ENCODE measurements at regions not wholly inside any gene's neighbourhood (a gene's known extent, or its start where the extent isn't known, plus 50 kb on each side); places are given as distances from the start of the nearest gene placed in this dataset.

DNA sequence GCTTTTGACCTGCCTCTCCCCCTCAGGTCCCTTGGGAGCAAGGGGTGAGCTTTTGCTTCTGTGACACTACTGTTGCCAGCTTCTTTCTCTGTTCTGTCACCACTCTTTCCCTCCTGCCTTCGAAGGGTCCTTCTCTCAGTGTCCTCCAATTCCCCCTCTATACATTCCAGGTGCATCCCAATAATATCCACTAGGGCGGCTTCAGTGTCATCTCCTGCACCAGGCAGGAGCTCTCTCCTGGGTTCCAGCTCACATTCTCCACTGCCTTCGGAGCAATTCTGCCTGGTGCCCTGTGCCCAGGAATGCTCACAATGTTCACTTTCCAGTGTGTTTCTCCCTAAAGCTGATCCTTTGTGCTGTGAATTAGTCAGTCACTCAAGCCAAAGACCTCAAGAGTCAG is 83.9 kb upstream of the CXCL14 start:
- no peak overlapping the region for H3K4me3 ChIP-seq (ENCODE audit: low read depth in 2 of 2, low read length in 1 of 2)
- H4K20me1 ChIP-seq (ENCODE audit: insufficient read depth): no peaks in the 10 kb centered on the region
- DNase-seq: no peak
- H3K79me2 ChIP-seq (ENCODE audit: insufficient read depth): no peaks in the 10 kb centered on the region
- H3K4me2 ChIP-seq: no peak overlapping the region
- H3K27ac ChIP-seq (ENCODE audit: low read depth in 2 of 2, low read length in 1 of 2): no peak overlapping the region
- no peaks in the 10 kb centered on the region for H3F3A ChIP-seq (replicated peaks; ENCODE audit: insufficient read depth)
- no peaks in the 10 kb centered on the region for H3K9me3 ChIP-seq
- ChIA-PET CTCF (interaction anchor here (1.4 kb wide), 1 partner anchor 97 kb away, joined by 4 read pairs; no protein-coding TSS in a partner anchor), POLR2A (no interaction called here)
- WGBS (ENCODE audit: low lambda C conversion rate): 31% methylated on average over 3 of the region's 3 CpGs
- no peak overlapping the region for H2AFZ ChIP-seq (ENCODE audit: low read depth)
- H3K36me3 ChIP-seq (replicated peaks in 1 of 2; ENCODE audit: control insufficient read depth in 1 of 2, insufficient read depth in 2 of 2, low read length in 1 of 2): no peaks in the 10 kb centered on the region
- no peak for TF ChIP-seq ZBTB33 (IDR thresholded peaks at IDR 0.05; ENCODE audit: borderline replicate concordance, low read depth)
- TF ChIP-seq EP300 (IDR thresholded peaks at IDR 0.05; ENCODE audit: borderline replicate concordance in 1 of 2, low read depth in 1 of 2, low read length in 1 of 2): no peak
- TF ChIP-seq TAF1 (IDR thresholded peaks at IDR 0.05; ENCODE audit: borderline replicate concordance, low read depth, low read length): no peak
- TF ChIP-seq NFIC (IDR thresholded peaks at IDR 0.05; ENCODE audit: borderline replicate concordance): no peak
- TF ChIP-seq FOXJ3 (CRISPR knock-in tag; IDR thresholded peaks at IDR 0.05): no peak
- TF ChIP-seq TCF12 (IDR thresholded peaks at IDR 0.05): no peak
- no peak for TF ChIP-seq FOXM1 (IDR thresholded peaks at IDR 0.05; ENCODE audit: low read depth)
- TF ChIP-seq, protein P1, sequence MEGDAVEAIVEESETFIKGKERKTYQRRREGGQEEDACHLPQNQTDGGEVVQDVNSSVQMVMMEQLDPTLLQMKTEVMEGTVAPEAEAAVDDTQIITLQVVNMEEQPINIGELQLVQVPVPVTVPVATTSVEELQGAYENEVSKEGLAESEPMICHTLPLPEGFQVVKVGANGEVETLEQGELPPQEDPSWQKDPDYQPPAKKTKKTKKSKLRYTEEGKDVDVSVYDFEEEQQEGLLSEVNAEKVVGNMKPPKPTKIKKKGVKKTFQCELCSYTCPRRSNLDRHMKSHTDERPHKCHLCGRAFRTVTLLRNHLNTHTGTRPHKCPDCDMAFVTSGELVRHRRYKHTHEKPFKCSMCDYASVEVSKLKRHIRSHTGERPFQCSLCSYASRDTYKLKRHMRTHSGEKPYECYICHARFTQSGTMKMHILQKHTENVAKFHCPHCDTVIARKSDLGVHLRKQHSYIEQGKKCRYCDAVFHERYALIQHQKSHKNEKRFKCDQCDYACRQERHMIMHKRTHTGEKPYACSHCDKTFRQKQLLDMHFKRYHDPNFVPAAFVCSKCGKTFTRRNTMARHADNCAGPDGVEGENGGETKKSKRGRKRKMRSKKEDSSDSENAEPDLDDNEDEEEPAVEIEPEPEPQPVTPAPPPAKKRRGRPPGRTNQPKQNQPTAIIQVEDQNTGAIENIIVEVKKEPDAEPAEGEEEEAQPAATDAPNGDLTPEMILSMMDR (IDR thresholded peaks at IDR 0.05): no peak
- no peak for TF ChIP-seq EZH2phosphoT487 (IDR thresholded peaks at IDR 0.05; ENCODE audit: borderline replicate concordance, low read depth)
- TF ChIP-seq, protein P2, sequence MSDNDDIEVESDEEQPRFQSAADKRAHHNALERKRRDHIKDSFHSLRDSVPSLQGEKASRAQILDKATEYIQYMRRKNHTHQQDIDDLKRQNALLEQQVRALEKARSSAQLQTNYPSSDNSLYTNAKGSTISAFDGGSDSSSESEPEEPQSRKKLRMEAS (IDR thresholded peaks at IDR 0.05; ENCODE audit: low read depth): no peak
- no peak for TF ChIP-seq SIN3A (IDR thresholded peaks at IDR 0.05; ENCODE audit: borderline replicate concordance, low read depth, low read length)
- no peak for TF ChIP-seq MEF2A (IDR thresholded peaks at IDR 0.05; ENCODE audit: borderline replicate concordance, low read depth)
- no peak for TF ChIP-seq GABPA (IDR thresholded peaks at IDR 0.05; ENCODE audit: low read depth)
- TF ChIP-seq YY1 (IDR thresholded peaks at IDR 0.05; ENCODE audit: low read depth): no peak
- TF ChIP-seq TEAD4 (IDR thresholded peaks at IDR 0.05; ENCODE audit: borderline replicate concordance, insufficient read depth): no peak
- no peak for TF ChIP-seq CHD2 (IDR thresholded peaks at IDR 0.05; ENCODE audit: low read length, partially characterized antibody)
- H3K9me2 ChIP-seq: no peaks in the 10 kb centered on the region
- H3K4me1 ChIP-seq (ENCODE audit: control insufficient read depth in 1 of 2, insufficient read depth in 2 of 2, low read depth in 1 of 2, low read length in 1 of 2): no peaks in the 10 kb centered on the region
- H3K27me3 ChIP-seq (ENCODE audit: insufficient read depth): no peaks in the 10 kb centered on the region
- H3K9ac ChIP-seq: no peak overlapping the region
